GM21526 (cell line): ENCODE measurements at regions not wholly inside any gene's neighbourhood (a gene's known extent, or its start where the extent isn't known, plus 50 kb on each side); places are given as distances from the start of the nearest gene placed in this dataset.
"Not testable (repeated sequence)": the region's sequence is repeated elsewhere in the genome, so short reads cannot be mapped to it uniquely, and the experiment has no call there.

Experiments
- ATAC-seq: cut with Tn5 transposase; IDR thresholded peaks from one replicate; pipeline ENCODE4 v1.9.1; 2021; ENCODE audit warnings: moderate library complexity; ENCODE audit not compliant: unreplicated experiment, low FRiP score

GRCh38 chr11:8768625-8769333 lies 86.2 kb downstream of the RPL27A start:
- ATAC-seq: no peak

DNA sequence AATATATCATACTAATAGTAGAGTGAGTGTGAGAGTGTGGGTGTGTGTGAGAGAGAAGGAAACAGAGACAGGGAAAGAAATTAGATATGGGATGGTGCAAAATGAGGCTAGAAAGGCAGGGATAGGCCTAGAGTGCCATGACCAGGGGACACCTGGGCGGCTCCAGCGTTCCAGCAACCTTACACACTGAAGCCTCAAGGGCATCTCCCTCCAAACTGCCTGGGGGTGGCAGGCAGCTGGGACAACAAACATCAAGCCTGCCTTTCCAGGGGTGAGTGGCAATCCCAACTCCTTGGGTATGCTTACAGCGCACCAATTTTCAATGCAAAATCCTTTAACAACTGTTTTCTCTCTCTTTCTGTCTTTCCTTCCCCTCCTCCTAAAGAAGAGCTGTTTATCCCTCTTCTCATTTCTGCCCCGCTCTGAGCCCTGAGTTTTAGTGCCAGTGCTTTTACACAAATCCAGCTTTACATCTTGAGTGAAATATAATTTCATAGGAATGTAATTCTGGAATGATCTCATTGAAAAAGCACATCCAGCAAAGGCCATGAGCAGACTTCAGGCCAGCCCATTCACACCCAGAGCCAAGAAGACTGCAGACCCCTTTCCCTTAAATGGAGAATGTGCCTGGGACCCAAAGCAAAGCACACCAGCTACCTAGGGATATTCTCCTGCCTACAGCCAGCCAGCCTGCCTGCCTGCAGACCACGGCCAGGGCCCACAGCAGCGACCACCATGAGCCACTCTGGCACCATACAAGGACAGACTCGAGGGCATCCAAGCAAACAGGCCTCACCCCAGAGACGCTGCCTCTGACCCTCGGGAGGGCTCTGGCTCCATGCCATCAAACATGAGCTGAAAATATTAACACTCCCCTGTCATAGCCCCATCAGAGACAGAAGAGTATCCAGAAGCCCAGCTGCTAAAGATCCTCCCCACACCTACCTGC lies 90.3 kb downstream of the RPL27A start:
- ATAC-seq: no peak

DNA sequence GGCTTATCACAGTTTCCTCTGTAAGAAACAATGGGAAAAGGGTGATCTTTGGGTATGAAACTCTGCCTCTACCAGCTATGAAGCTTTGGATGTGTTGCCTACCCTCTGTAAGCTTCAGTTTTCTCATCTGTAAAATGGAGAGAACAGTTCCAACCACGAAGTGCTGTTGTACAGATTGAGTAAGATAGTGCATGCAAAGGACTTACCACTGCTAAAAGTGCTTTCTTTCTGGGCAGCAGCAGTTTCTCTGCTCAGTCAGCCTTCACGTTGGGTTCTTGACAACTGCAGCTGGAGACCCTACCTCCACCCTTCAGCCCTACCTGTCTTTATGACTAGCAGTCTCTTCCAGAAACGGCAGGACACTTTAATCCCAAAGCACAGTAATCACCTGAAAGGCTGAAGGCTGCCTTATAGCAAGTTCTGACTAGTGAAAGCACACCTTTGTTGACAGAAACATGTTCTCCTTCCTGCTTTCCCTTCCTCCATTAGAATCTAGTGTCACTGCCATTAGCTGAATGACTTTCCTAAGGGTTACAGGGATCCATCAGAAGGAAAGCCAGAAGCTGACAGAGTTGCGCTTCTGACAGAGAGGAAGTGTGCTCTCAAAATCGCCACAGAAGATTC lies 91.4 kb downstream of the RPL27A start:
- no peak for ATAC-seq

GRCh38 chr11:8774916-8775315 lies 92.3 kb downstream of the RPL27A start:
- ATAC-seq: not testable (repeated sequence)

GRCh38 chr11:8775332-8775731 lies 92.7 kb downstream of the RPL27A start:
- ATAC-seq: no peak

GRCh38 chr11:8775734-8776133 lies 93.1 kb downstream of the RPL27A start:
- ATAC-seq: no peak

DNA sequence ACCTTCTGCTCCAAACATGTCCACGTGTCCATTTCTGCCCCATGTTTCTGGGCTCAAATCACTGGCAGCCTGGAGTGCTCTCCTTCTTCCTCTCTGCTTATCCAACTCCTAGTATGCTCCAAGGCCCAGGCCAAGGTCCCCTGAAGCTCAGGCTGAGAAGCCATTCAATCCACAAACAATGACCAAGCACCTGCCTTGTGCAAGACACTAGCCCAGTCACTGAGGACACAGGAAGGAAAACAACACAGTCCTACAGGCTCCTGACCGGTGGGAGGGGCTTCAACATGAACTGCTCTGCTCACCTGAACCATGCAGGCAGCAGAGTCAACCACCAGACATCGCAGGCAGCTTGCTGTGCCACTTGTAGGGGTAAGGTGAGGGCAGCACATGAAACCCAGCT lies 93.6 kb downstream of the RPL27A start:
- ATAC-seq: no peak

DNA sequence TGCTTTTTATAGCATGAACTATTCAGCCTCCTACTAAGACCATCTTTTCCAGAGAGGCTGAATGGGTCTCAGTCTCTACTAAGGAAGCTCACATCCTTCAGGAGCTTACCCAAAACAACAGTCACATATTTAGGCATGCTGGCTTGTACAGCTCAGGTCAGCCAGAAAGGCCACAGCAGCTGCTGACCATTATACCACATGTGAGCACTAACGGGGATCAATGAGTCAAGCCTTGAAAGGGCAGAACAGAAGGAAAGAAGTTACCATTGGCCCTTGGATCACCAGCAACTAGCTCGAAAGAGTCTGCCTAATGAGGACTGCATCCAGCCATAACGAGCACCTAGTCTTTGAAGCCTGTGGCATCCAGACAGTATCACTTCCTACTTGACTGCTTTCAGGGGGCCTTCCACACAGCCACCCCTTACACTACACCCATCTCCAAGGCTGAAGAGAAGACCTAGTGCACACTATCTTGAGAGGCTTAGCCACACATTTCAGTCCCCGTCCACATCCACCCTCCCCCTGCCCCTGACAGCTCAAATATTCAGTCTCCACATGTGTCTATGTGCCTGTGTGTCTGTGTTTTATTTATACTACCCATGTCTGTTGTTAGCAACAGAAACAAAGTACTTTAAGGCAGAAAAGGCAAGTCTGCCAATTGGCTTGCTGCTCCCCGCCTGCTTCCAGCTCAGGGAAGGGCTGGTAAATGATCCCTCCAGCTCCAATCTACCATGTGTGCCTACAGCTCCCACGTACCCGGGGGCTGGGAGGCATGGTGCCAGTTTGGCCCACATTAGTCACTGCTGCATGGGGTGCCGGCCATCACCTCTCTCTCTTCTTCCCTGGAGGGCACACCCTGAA lies 95.5 kb downstream of the RPL27A start:
- ATAC-seq: no peak

DNA sequence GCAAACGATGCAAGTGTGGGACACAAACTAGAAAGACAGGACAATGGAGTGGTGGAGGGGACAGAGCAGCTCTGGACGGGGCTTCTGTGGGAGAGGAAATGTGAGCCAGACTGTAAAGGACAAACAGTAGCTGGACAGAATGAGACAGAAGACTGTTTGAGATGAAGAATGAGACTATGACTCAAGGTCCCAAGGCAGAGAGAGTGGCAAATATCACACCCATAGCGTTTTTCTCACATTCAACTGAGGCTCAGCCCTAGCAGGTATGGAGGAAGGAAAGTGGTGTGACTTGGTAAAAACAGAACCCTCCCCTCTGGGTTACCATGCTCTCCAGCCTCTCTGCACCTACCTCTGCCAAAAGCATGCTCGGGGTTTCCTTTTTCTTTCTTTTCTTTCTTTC lies 96.5 kb downstream of the RPL27A start:
- no peak for ATAC-seq

GRCh38 chr11:8779732-8780131 lies 97.1 kb downstream of the RPL27A start:
- ATAC-seq: no peak

DNA sequence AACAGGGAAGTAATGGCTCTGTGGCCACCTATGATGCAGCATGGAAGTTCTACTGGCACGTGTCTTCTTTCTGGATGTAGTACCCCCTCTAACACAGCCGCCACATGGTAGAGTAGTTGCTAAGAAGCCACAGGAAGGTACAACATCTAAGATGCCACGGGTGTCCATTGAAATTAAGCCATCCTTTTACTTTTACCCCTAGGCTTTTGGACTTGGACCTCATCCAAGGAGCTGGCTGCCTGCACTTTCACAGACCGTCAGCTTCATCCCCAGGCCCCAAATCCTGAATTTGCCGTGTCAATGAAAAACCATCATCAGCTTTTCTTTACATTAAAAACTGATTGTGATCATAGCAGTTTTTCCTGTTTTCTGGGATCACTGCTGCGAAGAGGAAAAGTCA lies 102.4 kb downstream of the RPL27A start:
- no peak for ATAC-seq

DNA sequence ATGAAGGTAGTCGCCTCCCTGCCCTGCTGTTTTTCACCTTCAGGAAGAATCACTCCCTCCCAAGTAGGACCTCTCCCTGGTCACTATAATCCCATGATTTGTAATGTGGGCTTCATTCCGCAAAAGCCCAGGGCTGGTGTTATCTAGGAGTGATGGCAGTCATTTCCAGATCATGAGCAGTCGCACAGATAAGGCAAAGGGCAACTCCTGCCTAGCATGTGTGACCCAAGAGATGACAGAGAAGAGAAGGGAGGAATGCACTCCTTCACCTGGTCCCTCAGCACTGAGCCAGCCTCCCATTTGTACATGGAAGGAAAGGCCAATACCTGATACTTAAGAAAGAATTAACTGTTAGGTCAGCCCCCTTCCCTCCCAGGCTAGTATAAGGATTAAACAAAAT lies 102.9 kb downstream of the RPL27A start:
- ATAC-seq: no peak

- ATAC-seq: no peak
Observed at GRCh38 chr11:8785998-8786397, 103.4 kb downstream of the RPL27A start.

- ATAC-seq: no peak
Observed at GRCh38 chr11:8786933-8787332, 104.3 kb downstream of the RPL27A start.

- ATAC-seq: no peak
Observed at GRCh38 chr11:8787372-8787771, 104.8 kb downstream of the RPL27A start.

GRCh38 chr11:8788616-8789015 lies 106.0 kb downstream of the RPL27A start:
- ATAC-seq: no peak

DNA sequence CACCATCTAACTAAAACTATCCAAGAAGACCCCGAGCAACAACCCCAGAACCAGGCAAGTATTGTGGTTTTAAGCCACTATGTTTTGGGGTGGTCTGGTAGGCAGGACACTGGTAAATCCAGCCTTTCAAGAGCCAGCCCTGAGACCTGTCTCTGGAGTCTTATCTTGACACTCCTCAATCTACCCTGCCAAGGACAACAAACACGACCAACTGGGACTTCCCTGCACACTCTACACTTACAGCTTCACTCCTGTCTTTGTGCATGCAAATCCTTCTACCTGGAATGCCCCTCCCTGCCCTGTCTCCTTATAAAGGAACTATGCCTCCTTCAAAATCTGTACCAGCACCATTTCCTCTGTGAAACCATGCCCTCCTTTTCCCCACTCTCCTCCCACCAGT lies 107.3 kb downstream of the RPL27A start:
- no peak for ATAC-seq

- no peak for ATAC-seq
Observed at GRCh38 chr11:8790968-8791367, 108.4 kb downstream of the RPL27A start.

DNA sequence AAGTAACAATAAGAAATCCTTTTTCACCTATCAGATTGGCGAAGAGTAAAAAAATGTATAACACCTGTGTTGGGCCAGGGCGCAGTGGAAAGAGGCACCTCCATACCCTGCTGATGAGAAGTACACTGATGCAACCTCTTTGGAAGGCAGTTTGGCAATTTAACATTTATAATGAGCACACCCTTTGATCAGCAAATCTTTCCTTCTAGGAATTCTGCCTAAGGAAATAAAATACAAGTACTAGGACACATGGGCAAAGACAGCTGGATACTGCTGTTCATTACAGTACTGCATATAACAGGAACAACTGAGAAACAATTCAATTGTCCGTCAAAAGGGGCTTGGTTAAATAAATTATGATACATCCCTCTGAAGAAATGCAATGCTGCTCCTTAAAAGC lies 110.1 kb downstream of the RPL27A start:
- ATAC-seq: no peak

GRCh38 chr11:8793114-8793777 lies 110.7 kb downstream of the RPL27A start:
- no peak for ATAC-seq
